Activated gamma-delta T cell treated with anti-CD3 and anti-CD28 coated beads, Interleukin-2, amount 50 U/mL, for 16 hours (primary cell): ENCODE measurements at regions not wholly inside any gene's neighbourhood (a gene's known extent, or its start where the extent isn't known, plus 50 kb on each side); places are given as distances from the start of the nearest gene placed in this dataset.
"Not testable (repeated sequence)": the region's sequence is repeated elsewhere in the genome, so short reads cannot be mapped to it uniquely, and the experiment has no call there.

Experiments
- DNase-seq: peaks from one replicate; pipeline ENCODE4 v3.0.0-alpha.2; 2020; ENCODE audit warnings: low read depth

DNA sequence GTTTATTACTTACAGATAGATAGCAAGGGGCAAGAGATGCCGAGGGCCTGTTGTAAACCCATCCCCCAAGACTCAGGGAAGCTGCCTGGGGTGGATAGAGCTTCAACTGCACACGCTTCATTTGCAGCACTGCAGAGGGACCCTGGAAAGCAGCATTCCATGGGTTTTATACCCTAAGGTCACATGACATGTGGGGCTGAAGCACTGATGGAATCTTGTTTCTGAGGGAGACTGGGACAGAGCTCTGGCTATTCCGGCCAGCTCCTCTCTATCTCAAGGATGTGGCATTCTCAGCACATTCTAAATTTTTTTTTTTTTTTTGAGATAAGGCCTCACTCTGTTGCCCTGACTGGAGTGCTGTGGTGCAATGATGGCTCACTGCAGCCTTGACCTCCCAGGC is 300.1 kb downstream of the MYCN start:
- DNase-seq = no peak

GRCh38 chr2:16239296-16239850 is 299.0 kb downstream of the MYCN start:
- no peak for DNase-seq

DNA sequence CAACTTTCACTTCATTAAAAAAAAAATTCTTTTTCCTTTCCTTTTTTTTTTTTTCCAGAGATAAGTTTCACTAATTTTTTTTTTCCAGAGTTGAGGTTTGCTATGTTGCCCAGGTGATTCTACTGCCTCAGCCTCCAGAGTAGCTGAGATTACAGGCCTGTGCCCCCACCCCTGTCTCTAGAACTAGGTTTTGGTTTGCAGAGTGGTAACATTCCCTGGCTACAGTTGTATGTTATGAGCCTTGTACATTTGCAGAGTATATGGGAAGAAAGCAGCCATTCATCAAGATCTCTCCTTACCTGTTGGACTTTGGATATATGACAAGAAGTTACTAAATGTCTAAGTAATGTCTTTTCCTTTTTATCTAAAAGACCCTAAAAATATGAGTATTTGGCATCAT is 298.4 kb downstream of the MYCN start:
- DNase-seq = no peak

DNA sequence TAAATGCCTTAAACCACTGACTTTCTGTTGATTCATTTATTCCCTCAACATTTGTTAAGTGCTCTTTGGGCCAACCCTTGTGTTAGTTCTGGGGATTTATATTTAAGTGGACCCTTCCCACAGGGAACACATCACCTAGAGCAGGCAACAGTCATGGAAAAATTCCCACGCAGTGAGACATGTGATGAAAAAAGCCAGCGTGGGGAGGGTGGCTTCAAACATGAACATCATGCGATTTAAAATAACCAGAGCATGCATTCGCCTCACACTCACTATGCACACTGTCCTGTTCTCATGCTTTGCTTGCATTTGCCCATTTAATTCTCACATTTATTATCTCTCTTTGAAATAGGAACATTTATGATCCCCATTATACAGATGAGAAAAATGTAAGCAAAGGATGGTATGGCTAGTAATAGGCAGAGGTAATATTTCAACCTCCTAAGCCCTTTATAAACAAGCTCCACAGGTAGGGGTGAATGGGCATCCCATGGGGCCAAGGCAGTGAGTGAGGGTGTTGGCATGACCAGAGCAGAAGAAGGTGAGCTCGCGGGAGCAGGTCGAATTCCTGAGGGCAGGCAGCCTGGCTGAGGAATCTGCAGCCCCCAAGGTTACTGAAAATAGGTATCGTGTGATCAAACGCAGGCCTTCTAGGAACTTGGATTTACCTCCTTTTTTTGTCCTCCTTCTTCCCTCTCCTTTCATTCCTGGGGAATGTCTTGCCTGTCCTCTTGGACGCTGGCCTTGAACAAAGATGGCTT is 297.8 kb downstream of the MYCN start:
- DNase-seq = no peak

DNA sequence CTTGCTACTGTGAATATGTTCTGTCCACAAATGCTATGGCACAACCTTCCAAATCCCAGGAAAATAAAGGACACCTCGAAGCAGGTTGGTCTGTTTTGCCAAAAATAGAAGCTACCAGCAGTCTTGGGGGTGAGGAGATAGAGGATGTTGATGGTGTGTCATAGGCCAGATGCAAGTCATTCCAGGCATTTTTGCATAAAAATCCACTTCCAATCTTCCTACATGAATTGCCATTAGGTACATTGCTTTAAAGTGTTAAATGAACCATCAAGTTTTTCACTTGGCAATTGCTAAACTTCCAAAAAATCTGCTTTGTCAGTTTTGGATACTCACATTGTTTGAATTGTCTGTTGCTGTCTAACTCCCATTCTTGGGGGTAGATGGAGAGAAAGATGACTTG is 295.4 kb downstream of the MYCN start:
- DNase-seq = no peak

- DNase-seq = not testable (repeated sequence)
Measured at GRCh38 chr2:16235291-16235690, 294.9 kb downstream of the MYCN start.

DNA sequence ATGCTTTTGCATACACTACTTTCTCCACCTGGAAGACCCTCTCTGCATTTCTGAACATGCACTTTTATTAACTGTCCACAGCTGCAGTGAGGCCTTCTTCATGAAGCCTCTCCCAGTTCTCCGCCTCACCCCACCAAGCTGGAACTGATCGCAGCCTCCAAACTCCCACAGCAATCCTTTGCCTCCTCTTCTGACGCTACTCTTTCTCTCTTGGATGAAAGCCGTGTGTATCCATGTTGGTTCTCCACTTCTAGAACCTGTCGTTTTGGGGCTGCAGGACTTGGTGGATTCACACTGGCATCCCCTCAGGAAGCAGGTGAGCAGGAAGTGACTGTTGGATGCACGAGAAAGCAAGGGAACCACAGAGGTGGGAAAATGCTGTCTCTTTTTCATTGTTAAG is 288.6 kb downstream of the MYCN start:
- no peak for DNase-seq

DNA sequence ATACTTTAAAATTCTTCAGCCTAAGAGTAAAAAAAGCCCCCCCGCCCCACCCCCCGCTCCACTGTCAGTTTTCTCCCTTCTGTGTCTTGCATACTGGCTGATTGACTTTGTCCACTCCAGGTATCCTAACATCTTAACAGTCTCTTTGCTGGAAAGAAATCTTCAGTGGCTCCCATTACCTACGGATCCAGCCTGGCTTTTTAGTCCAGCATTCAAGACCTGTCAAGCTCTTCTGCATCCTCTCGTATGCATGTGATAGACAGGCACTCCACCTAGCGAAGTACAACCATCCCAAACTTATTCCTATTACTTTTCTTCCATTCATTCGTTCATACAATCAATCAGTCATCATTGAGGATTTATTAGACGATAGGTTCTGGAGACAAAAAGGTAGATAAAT is 288.1 kb downstream of the MYCN start:
- no peak for DNase-seq

- no peak for DNase-seq
Measured at GRCh38 chr2:16227811-16228462, 287.6 kb downstream of the MYCN start.

- no peak for DNase-seq
Measured at GRCh38 chr2:16226943-16227664, 286.8 kb downstream of the MYCN start.

DNA sequence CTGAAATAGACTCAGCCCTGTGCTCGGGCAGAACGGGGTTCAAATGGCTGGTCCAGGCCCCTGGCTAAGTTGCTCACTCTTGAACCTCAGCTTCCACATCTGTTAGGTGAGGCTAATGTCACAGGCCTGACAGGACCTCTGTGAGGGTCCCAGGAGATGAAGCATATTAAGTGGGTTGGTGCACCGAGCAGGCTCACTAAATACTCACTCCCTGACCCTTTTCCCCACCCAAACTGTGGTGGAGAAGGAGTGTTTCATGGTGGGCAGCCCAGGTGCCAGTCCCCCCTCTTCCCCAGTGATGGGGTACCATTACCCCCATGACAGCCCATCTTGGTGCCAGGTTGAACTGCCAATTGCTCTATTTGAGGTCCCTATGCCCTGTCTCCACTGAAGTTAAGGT is 286.0 kb downstream of the MYCN start:
- DNase-seq = no peak

- no peak for DNase-seq
Measured at GRCh38 chr2:16225545-16225944, 285.2 kb downstream of the MYCN start.

DNA sequence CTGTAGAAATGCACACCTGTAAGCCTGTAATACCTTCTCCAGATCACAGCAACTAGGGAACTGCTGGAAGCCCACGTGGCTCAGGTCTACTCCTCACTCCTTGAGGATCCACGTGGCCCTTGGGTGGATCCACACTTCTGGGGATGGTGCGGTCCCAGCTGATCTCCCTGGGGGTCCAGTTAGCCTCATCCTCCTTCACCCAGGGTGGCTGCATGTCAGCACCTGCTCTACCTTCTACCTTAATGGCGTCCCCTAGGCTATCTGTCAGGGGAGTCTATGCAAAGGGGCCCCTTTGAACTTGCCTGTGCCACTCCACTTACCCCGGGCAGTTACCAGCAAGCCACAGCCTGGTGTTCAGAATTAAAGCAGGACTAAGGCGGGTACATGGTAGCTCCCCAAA is 284.7 kb downstream of the MYCN start:
- DNase-seq = no peak

DNA sequence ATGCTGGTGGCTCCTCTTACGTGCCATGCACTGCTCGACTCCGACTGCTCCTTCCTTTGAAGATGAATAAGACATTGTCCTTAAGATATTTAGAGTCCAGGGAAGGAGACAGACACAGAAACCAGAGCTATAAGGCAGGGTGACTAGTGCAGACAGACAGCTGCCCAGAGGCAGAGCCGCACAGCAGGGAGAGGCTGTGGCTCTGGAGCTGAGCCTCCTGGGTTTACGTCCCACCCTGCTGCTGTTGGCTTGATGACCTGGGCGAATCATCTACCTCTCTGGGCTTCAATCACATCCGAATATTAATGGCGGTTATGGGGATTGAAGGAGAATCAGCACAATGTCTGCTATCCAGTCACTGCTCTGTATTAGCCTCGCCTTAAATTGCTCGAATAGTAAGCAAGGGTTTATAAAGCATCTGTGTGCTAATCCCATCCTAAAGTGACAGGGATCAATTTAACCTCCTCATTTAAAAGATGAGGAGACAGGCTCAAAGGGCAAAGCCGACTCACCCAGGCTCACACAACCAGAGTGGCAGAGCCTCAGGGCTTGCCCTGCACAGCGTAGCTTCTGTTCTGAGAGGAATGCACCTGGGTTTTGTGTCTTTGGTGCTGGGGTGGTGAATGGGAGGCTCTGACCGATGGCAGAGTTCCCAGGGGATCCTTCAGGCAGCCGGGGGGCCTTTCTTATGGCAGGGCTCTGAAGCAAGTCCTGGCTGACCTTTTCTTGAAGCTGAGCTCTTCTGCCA is 284.1 kb downstream of the MYCN start:
- no peak for DNase-seq

- no peak for DNase-seq
Measured at GRCh38 chr2:16223841-16224177, 283.5 kb downstream of the MYCN start.

- no peak for DNase-seq
Measured at GRCh38 chr2:16223161-16223840, 283.0 kb downstream of the MYCN start.

DNA sequence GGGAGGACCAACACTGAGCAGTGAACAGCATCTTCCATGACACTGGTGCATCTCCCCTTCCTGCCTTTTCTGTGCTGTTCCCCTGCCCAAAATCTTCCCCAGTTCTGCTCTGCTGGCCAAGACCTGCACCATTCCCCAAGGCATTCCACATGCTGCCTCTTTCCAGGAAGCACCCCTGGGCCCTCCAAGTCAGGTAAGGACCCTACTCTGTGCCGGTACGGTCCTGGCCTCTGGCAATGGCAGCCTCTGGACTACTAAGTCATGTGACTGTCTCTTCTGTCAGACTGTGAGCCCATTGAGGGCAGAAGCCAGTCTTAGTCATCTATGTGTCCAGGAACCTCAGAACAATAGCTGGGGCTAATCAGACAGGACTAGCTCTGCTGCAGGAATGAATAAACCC is 282.0 kb downstream of the MYCN start:
- DNase-seq = no peak

DNA sequence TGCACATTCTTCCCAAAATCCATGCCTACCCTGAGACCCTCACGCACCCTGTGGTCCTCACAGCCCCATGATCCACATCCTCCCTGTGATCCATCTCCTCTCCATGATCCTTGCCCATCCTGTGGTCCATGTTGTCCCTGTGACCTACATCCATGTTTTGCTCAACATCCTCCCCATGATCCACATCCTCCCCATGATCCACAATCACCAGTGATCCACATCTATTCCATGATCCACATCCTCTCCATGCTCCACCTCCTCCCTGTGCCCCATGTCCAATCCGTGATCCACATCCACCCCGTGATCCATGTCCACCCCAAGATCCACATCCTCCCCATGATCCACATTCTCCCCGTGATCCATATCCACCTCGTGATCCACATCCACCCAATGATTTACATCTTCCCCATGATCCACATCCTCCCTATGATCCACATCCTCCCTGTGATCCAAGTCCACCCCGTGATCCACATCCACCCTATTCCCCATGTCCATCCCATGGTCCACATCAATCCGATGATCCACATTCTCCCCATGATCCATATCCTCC is 281.2 kb downstream of the MYCN start:
- no peak for DNase-seq

- no peak for DNase-seq
Measured at GRCh38 chr2:16219292-16219975, 279.1 kb downstream of the MYCN start.

- DNase-seq = no peak
Measured at GRCh38 chr2:16218625-16219024, 278.3 kb downstream of the MYCN start.

GRCh38 chr2:16218161-16218560 is 277.8 kb downstream of the MYCN start:
- no peak for DNase-seq
